Mesenchymal stem cell (in vitro differentiated cells and primary cell): ENCODE measurements at regions not wholly inside any gene's neighbourhood (a gene's known extent, or its start where the extent isn't known, plus 50 kb on each side); places are given as distances from the start of the nearest gene placed in this dataset.

Experiments used
- DNase-seq: peaks from one replicate; pipeline ENCODE4 v3.0.0-alpha.2; 2013
- H2AFZ ChIP-seq: one replicate; pipeline ENCODE4 v1.6.1; 2013; ENCODE audit warnings: low read depth, mild to moderate bottlenecking, control low read depth, inconsistent platforms, low read length, moderate library complexity
- H2AK5ac ChIP-seq: 2 replicates; pipeline ENCODE4 v1.6.1; 2013; ENCODE audit warnings: low read length, moderate library complexity, mild to moderate bottlenecking, inconsistent platforms; ENCODE audit not compliant: severe bottlenecking
- H2BK120ac ChIP-seq: one replicate; pipeline ENCODE4 v1.6.1; 2013; ENCODE audit warnings: low read depth, mild to moderate bottlenecking, inconsistent platforms, low read length, moderate library complexity
- H2BK12ac ChIP-seq, 2 experiments: one replicate each; pipeline ENCODE4 v1.6.1; 2013; ENCODE audit warnings: inconsistent platforms in 2 of 2, low read length in 2 of 2, mild to moderate bottlenecking in 2 of 2, moderate library complexity in 2 of 2, control low read depth in 1 of 2
- H2BK15ac ChIP-seq: one replicate; pipeline ENCODE4 v1.6.1; 2013; ENCODE audit warnings: mild to moderate bottlenecking, low read depth, inconsistent platforms; ENCODE audit not compliant: poor library complexity, severe bottlenecking
- H2BK5ac ChIP-seq: 2 replicates; pipeline ENCODE4 v1.6.1; 2013; ENCODE audit warnings: low read depth, mild to moderate bottlenecking, low read length, control low read depth, inconsistent platforms; ENCODE audit not compliant: poor library complexity, severe bottlenecking
- H3K14ac ChIP-seq, 2 experiments: one replicate each; pipeline ENCODE4 v1.6.1; 2013; ENCODE audit warnings: inconsistent platforms in 2 of 2, low read length in 2 of 2, control low read depth in 1 of 2, mild to moderate bottlenecking in 1 of 2, moderate library complexity in 1 of 2
- H3K18ac ChIP-seq, 2 experiments: one replicate each; pipeline ENCODE4 v1.6.1; 2013; ENCODE audit warnings: inconsistent platforms in 2 of 2, low read length in 2 of 2, control low read depth in 1 of 2, low read depth in 1 of 2, mild to moderate bottlenecking in 1 of 2
- H3K23ac ChIP-seq, 2 experiments: one replicate each; pipeline ENCODE4 v1.6.1; 2013; ENCODE audit warnings: inconsistent platforms in 2 of 2, low read length in 2 of 2, mild to moderate bottlenecking in 2 of 2, moderate library complexity in 2 of 2, control low read depth in 1 of 2
- H3K27ac ChIP-seq: 2 replicates; pipeline ENCODE4 v1.5.1; 2013; ENCODE audit warnings: mild to moderate bottlenecking, moderate library complexity, low read length, control low read depth, inconsistent platforms; ENCODE audit not compliant: poor library complexity, severe bottlenecking
- H3K27me3 ChIP-seq, 2 experiments: 2 replicates each; pipeline versions ENCODE4 v1.6.1 to v1.7.0; 2013; ENCODE audit warnings: low read length in 2 of 2, mild to moderate bottlenecking in 2 of 2, moderate library complexity in 2 of 2, control low read depth in 1 of 2, inconsistent platforms in 1 of 2; ENCODE audit not compliant: control insufficient read depth in 1 of 2, insufficient read depth in 1 of 2
- H3K36me3 ChIP-seq, 2 experiments: 2 replicates each; pipeline versions ENCODE4 v1.6.1 to v1.7.0; 2013; ENCODE audit warnings: low read length in 2 of 2, control low read depth in 1 of 2, inconsistent platforms in 1 of 2, low read depth in 1 of 2, mild to moderate bottlenecking in 1 of 2; ENCODE audit not compliant: insufficient read depth in 2 of 2, control insufficient read depth in 1 of 2
- H3K4ac ChIP-seq, 2 experiments: one replicate each; pipeline ENCODE4 v1.6.1; 2013; ENCODE audit warnings: inconsistent platforms in 2 of 2, low read length in 2 of 2, mild to moderate bottlenecking in 2 of 2, moderate library complexity in 2 of 2, control low read depth in 1 of 2, low read depth in 1 of 2
- H3K4me1 ChIP-seq: 2 replicates; pipeline ENCODE4 v1.6.1; 2013; ENCODE audit warnings: low read depth, low read length, control low read depth; ENCODE audit not compliant: control insufficient read depth, insufficient read depth
- H3K4me2 ChIP-seq: 2 replicates; pipeline ENCODE4 v1.6.1; 2013; ENCODE audit warnings: low read length, mild to moderate bottlenecking, inconsistent platforms; ENCODE audit not compliant: poor library complexity, severe bottlenecking
- H3K4me3 ChIP-seq, 2 experiments: 2 replicates each; pipeline versions ENCODE4 v1.5.1 to v1.7.0; 2013; ENCODE audit warnings: low read length in 2 of 2, mild to moderate bottlenecking in 2 of 2, control low read depth in 1 of 2, low read depth in 1 of 2; ENCODE audit not compliant: insufficient read depth in 1 of 2
- H3K79me1 ChIP-seq: replicated peaks from 2 replicates; pipeline ENCODE4 v1.6.1; 2013; ENCODE audit warnings: mild to moderate bottlenecking, control low read depth, low read length, inconsistent platforms; ENCODE audit not compliant: poor library complexity, severe bottlenecking
- H3K9ac ChIP-seq: 2 replicates; pipeline ENCODE4 v1.7.0; 2013; ENCODE audit warnings: mild to moderate bottlenecking, low read length, moderate library complexity
- H3K9me3 ChIP-seq: 2 replicates; pipeline ENCODE4 v1.7.0; 2013; ENCODE audit warnings: mild to moderate bottlenecking, low read length; ENCODE audit not compliant: control insufficient read depth
- H4K8ac ChIP-seq: one replicate; pipeline ENCODE4 v1.6.1; 2013; ENCODE audit warnings: inconsistent platforms, mild to moderate bottlenecking, low read length, moderate library complexity
- H4K91ac ChIP-seq: one replicate; pipeline ENCODE4 v1.6.1; 2013; ENCODE audit warnings: mild to moderate bottlenecking, low read length, inconsistent platforms
- WGBS: methylation state at CpG from one replicate; pipeline ENCODE4 v1.1.7; 2013; ENCODE audit warnings: mixed read lengths; 5-methylcytosine and 5-hydroxymethylcytosine counted together

DNA sequence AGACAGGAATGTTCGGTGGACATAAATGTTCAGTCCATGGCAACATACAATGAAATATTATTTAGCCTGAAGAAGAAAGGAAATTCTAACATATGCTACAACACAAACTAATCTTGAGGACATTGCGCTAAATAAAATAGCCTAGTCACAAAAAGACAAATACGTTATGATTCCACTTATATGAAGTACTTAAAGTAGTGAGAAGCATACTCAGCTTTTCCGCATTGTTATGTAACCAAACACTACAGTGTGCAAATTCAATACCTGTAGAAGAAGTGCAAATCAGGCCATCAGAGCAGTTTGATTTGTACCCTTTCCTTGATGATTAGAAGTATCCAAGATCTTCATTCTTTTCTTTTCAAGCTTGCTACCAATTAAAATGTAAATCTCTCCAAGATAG, 1023.4 kb upstream of the NR2F2 start:
- Histone ChIP-seq H2AK5ac (no peak overlapping the region), H2BK15ac (no peak overlapping the region), H3K14ac (no peak overlapping the region), H3K18ac (no peak overlapping the region), H3K9ac (no peak overlapping the region), H3K27me3 (no peaks in the 10 kb centered on the region), H4K8ac (no peak overlapping the region), H2BK120ac (no peak overlapping the region), H3K4me3 (no peak overlapping the region), H2BK12ac (no peak overlapping the region), H3K4ac (no peak overlapping the region), H4K91ac (no peak overlapping the region), H3K4me1 (no peaks in the 10 kb centered on the region), H3K23ac (no peak overlapping the region), H3K79me1 (no peaks in the 10 kb centered on the region), H3K9me3 (no peaks in the 10 kb centered on the region), H3K4me2 (no peak overlapping the region), H2BK5ac (no peak overlapping the region), H3K36me3 (no peaks in the 10 kb centered on the region), H3K27ac (no peak overlapping the region), H2AFZ (no peak overlapping the region)
- WGBS: 100% methylated on average over 4 of the region's 4 CpGs
- DNase-seq: no peak

- H2AK5ac ChIP-seq: no peak overlapping the region
- peaks cover 15% of the 10 kb centered on the region for H3K9me3 ChIP-seq
- 85% methylated on average over 2 of the region's 4 CpGs for WGBS
- H3K18ac ChIP-seq: no peak overlapping the region
- H3K4me2 ChIP-seq: no peak overlapping the region
- H3K4me1 ChIP-seq: no peaks in the 10 kb centered on the region
- H2BK5ac ChIP-seq: no peak overlapping the region
- no peak overlapping the region for H2BK15ac ChIP-seq
- no peak overlapping the region for H2AFZ ChIP-seq
- no peak for DNase-seq
- H2BK12ac ChIP-seq: no peak overlapping the region
- H3K79me1 ChIP-seq: no peaks in the 10 kb centered on the region
- no peak overlapping the region for H3K27ac ChIP-seq
- H3K4ac ChIP-seq: no peak overlapping the region
- no peak overlapping the region for H3K23ac ChIP-seq
- H3K14ac ChIP-seq: no peak overlapping the region
- no peaks in the 10 kb centered on the region for H3K27me3 ChIP-seq
- no peak overlapping the region for H2BK120ac ChIP-seq
- no peak overlapping the region for H3K9ac ChIP-seq
- H4K91ac ChIP-seq: no peak overlapping the region
- H4K8ac ChIP-seq: no peak overlapping the region
- no peak overlapping the region for H3K4me3 ChIP-seq
- no peaks in the 10 kb centered on the region for H3K36me3 ChIP-seq
Observed at GRCh38 chr15:95319242-95319641, 1011.3 kb upstream of the NR2F2 start.

- H3K27ac ChIP-seq: no peak overlapping the region
- no peaks in the 10 kb centered on the region for H3K9me3 ChIP-seq
- no peak overlapping the region for H2AFZ ChIP-seq
- no peak overlapping the region for H2BK120ac ChIP-seq
- no peak overlapping the region for H2BK15ac ChIP-seq
- H2AK5ac ChIP-seq: no peak overlapping the region
- no peak overlapping the region for H2BK5ac ChIP-seq
- no peak overlapping the region for H3K18ac ChIP-seq
- no peaks in the 10 kb centered on the region for H3K79me1 ChIP-seq
- no peak overlapping the region for H3K23ac ChIP-seq
- 92% methylated on average over 5 of the region's 7 CpGs for WGBS
- no peak overlapping the region for H2BK12ac ChIP-seq
- H3K9ac ChIP-seq: no peak overlapping the region
- H3K4me3 ChIP-seq: no peak overlapping the region
- H4K91ac ChIP-seq: no peak overlapping the region
- H4K8ac ChIP-seq: no peak overlapping the region
- H3K36me3 ChIP-seq: no peaks in the 10 kb centered on the region
- no peak overlapping the region for H3K4me2 ChIP-seq
- H3K4me1 ChIP-seq: peaks cover 4% of the 10 kb centered on the region
- peaks cover 0 to 13% of the 10 kb centered on the region in 2 experiments for H3K27me3 ChIP-seq
- no peak overlapping the region for H3K4ac ChIP-seq
- DNase-seq: no peak
- H3K14ac ChIP-seq: no peak overlapping the region
Observed at GRCh38 chr15:95323796-95324195, 1006.7 kb upstream of the NR2F2 start.

DNA sequence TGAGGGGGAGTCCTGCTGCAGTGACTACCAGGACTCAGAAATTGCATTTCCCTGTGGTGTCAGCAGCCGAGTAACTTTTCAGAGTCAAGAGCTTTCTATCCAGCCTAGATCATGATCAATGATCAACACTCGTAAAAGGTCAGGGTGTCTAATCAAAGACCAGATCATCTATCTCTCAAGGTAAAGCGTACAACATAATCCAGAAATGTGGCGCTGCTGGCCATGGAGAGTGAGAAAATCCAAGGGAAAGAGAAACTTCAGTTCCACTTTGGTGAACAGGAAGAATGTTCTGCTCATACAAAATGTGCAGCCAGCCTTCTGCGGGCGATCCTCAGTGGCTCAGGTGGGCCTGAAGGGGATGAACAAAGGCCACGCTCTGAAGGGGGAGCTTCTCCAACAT, 1005.8 kb upstream of the NR2F2 start:
- no peak overlapping the region for H3K9ac ChIP-seq
- no peak for DNase-seq
- H3K4me3 ChIP-seq: no peak overlapping the region
- H2AFZ ChIP-seq: no peak overlapping the region
- no peak overlapping the region for H2AK5ac ChIP-seq
- H3K4me1 ChIP-seq: peaks cover 4% of the 10 kb centered on the region
- no peak overlapping the region for H3K27ac ChIP-seq
- H3K36me3 ChIP-seq: no peaks in the 10 kb centered on the region
- H2BK12ac ChIP-seq: no peak overlapping the region
- H3K27me3 ChIP-seq: peaks cover 0 to 13% of the 10 kb centered on the region in 2 experiments
- H3K4ac ChIP-seq: no peak overlapping the region
- no peak overlapping the region for H2BK120ac ChIP-seq
- H3K14ac ChIP-seq: no peak overlapping the region
- H3K79me1 ChIP-seq: no peaks in the 10 kb centered on the region
- H4K8ac ChIP-seq: no peak overlapping the region
- no peaks in the 10 kb centered on the region for H3K9me3 ChIP-seq
- H3K18ac ChIP-seq: no peak overlapping the region
- H2BK5ac ChIP-seq: no peak overlapping the region
- no peak overlapping the region for H2BK15ac ChIP-seq
- no peak overlapping the region for H3K23ac ChIP-seq
- no peak overlapping the region for H3K4me2 ChIP-seq
- H4K91ac ChIP-seq: no peak overlapping the region
- 96% methylated on average over 6 of the region's 7 CpGs for WGBS
